Progenitor cell of endocrine pancreas (in vitro differentiated cells): ENCODE measurements at regions not wholly inside any gene's neighbourhood (a gene's known extent, or its start where the extent isn't known, plus 50 kb on each side); places are given as distances from the start of the nearest gene placed in this dataset.

Source experiments
- DNase-seq: peaks from one replicate; pipeline ENCODE4 v3.0.0; 2021; ENCODE audit warnings: low spot score; ENCODE audit not compliant: unreplicated experiment
- H3K27ac Mint-ChIP-seq: 2 replicates; pipeline ENCODE4 v1.8.0; 2021; ENCODE audit warnings: mild to moderate bottlenecking, moderate library complexity, mixed read lengths
- H3K27me3 Mint-ChIP-seq: 2 replicates; pipeline ENCODE4 v1.8.0; 2021; ENCODE audit warnings: mixed read lengths
- H3K36me3 Mint-ChIP-seq: 2 replicates; pipeline ENCODE4 v1.8.0; 2022; ENCODE audit warnings: mixed read lengths; ENCODE audit not compliant: insufficient read depth
- H3K4me1 Mint-ChIP-seq: 2 replicates; pipeline ENCODE4 v1.8.0; 2021; ENCODE audit warnings: low read depth, mixed read lengths
- H3K4me3 Mint-ChIP-seq: 2 replicates; pipeline ENCODE4 v1.8.0; 2021; ENCODE audit warnings: low read depth, mild to moderate bottlenecking, moderate library complexity, mixed read lengths
- H3K9me3 Mint-ChIP-seq: 2 replicates; pipeline ENCODE4 v1.8.0; 2021; ENCODE audit warnings: low read depth, mixed read lengths
- CTCF ChIP-seq: fragments of 200-600 bp; sonication (generic); IDR thresholded peaks from one replicate; pipeline ENCODE4 v1.5.0; 2021; ENCODE audit warnings: antibody characterized with exemption, mild to moderate bottlenecking; ENCODE audit not compliant: unreplicated experiment

- TF ChIP-seq CTCF: no peak
- Mint-ChIP-seq H3K27me3 (peaks cover 38% of the 10 kb centered on the region), H3K36me3 (no peaks in the 10 kb centered on the region), H3K9me3 (no peaks in the 10 kb centered on the region), H3K27ac (no peak overlapping the region), H3K4me3 (no peak overlapping the region), H3K4me1 (peaks cover 1% of the 10 kb centered on the region)
- no peak for DNase-seq
Measured at GRCh38 chr6:3623451-3624249, 127.9 kb downstream of the PXDC1 start.

DNA sequence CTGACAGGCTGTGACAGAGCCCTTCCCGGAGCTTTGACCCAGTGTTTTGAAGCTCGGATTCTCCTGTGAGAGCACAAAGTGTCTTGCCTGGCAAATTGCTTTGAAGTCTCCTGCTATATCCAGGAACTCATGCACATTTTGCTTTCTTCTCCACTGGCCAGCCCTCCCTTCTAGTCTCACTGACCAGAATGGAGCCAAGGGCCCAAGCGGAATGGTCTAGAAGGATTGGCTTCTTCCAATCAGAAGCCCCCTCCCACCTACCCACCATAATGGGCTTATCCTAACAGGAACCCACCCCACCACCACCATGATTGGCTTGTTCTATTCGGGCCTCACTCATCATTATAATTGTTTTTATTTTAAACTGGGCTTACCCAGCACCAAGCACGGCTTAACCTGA, 130.1 kb downstream of the PXDC1 start:
- Mint-ChIP-seq H3K4me1 (peaks cover 1% of the 10 kb centered on the region), H3K9me3 (no peaks in the 10 kb centered on the region), H3K36me3 (no peaks in the 10 kb centered on the region), H3K4me3 (no peak overlapping the region), H3K27ac (no peak overlapping the region), H3K27me3 (peaks cover 24% of the 10 kb centered on the region)
- no peak for DNase-seq
- no peak for TF ChIP-seq CTCF

GRCh38 chr6:3620937-3621336, 130.6 kb downstream of the PXDC1 start:
- DNase-seq: no peak
- no peak overlapping the region for H3K4me3 Mint-ChIP-seq
- peaks cover 22% of the 10 kb centered on the region for H3K27me3 Mint-ChIP-seq
- no peak overlapping the region for H3K27ac Mint-ChIP-seq
- TF ChIP-seq CTCF: no peak
- no peaks in the 10 kb centered on the region for H3K36me3 Mint-ChIP-seq
- no peaks in the 10 kb centered on the region for H3K9me3 Mint-ChIP-seq
- H3K4me1 Mint-ChIP-seq: peaks cover under 1% of the 10 kb centered on the region

- TF ChIP-seq CTCF: no peak
- H3K27me3 Mint-ChIP-seq: peaks cover 18% of the 10 kb centered on the region
- H3K9me3 Mint-ChIP-seq: no peaks in the 10 kb centered on the region
- no peak overlapping the region for H3K27ac Mint-ChIP-seq
- H3K4me1 Mint-ChIP-seq: no peaks in the 10 kb centered on the region
- no peaks in the 10 kb centered on the region for H3K36me3 Mint-ChIP-seq
- H3K4me3 Mint-ChIP-seq: no peak overlapping the region
- no peak for DNase-seq
Measured at GRCh38 chr6:3620389-3620788, 131.1 kb downstream of the PXDC1 start.

DNA sequence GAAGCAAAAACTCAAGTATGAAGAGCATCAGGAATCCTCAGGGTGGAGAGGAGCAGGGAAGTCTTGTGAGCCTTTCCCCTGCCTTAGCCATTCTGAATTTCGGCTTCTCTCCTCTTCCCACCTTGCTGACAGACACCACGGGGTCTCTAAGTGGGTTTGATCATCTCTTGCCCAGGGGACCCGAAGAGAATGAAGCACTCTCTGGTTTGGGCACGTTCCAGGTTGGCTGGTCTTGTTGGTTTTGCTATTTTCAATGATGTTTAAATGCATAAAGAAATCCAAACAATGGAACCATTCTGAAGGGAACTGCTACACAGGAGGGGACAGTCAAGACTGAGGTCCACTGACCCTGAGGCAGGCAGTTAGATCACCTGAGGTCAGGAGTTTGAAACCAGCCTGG, 131.7 kb downstream of the PXDC1 start:
- H3K27me3 Mint-ChIP-seq: peaks cover 20% of the 10 kb centered on the region
- no peaks in the 10 kb centered on the region for H3K4me1 Mint-ChIP-seq
- no peaks in the 10 kb centered on the region for H3K9me3 Mint-ChIP-seq
- no peak for DNase-seq
- no peak overlapping the region for H3K4me3 Mint-ChIP-seq
- TF ChIP-seq CTCF: no peak
- no peaks in the 10 kb centered on the region for H3K36me3 Mint-ChIP-seq
- no peak overlapping the region for H3K27ac Mint-ChIP-seq
